PFSK-1 (cell line): ENCODE measurements at regions not wholly inside any gene's neighbourhood (a gene's known extent, or its start where the extent isn't known, plus 50 kb on each side); places are given as distances from the start of the nearest gene placed in this dataset.

Source experiments
- FOXP2 ChIP-seq: optimal IDR thresholded peaks from 2 replicates; pipeline ENCODE3; 2011; ENCODE audit warnings: borderline replicate concordance, control low read depth, inconsistent platforms; ENCODE audit not compliant: insufficient read depth; ENCODE audit errors: extremely low read length, extremely low read depth
- POLR2AphosphoS5 ChIP-seq: IDR thresholded peaks from 2 replicates; pipeline ENCODE4 v1.6.1; 2012; ENCODE audit warnings: low read depth, mild to moderate bottlenecking, control low read depth, low read length, moderate library complexity
- REST ChIP-seq, 2 experiments: IDR thresholded peaks; 2 replicates each; pipeline versions ENCODE4 v1.6.1 to v1.8.0; 2011 to 2012; ENCODE audit warnings: low read depth in 2 of 2, low read length in 2 of 2, control low read depth in 1 of 2, inconsistent platforms in 1 of 2, mild to moderate bottlenecking in 1 of 2, moderate library complexity in 1 of 2; ENCODE audit not compliant: insufficient read depth in 1 of 2
- SIN3A ChIP-seq: IDR thresholded peaks from 2 replicates; pipeline ENCODE4 v1.6.1; 2012; ENCODE audit warnings: mild to moderate bottlenecking, low read length, moderate library complexity, borderline replicate concordance; ENCODE audit not compliant: insufficient read depth
- TAF1 ChIP-seq: IDR thresholded peaks from 2 replicates; pipeline ENCODE4 v1.6.1; 2012; ENCODE audit warnings: low read length, control low read depth, borderline replicate concordance; ENCODE audit not compliant: insufficient read depth

DNA sequence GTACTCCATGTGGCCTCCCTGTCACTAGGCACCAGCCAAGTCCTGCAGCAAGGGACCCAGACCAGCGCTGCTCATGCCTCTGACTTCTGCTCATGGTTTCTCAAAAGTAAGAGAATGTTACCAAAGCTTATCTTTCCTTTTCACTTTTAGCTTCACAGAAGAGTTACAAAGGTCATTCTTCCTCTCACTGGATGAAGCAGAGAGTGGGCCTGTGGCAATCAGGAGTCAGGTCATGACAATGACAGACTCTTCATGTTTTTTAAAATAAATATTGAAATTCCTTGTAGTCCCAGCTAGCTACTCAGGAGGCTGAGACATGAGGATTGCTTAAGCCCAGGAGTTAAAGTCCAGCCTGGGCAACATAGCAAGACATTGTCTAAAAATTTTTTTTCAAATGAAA is 126.1 kb downstream of the OSR1 start:
- TF ChIP-seq POLR2AphosphoS5 = no peak
- TF ChIP-seq TAF1 = no peak
- no peak for TF ChIP-seq SIN3A
- TF ChIP-seq REST (IDR thresholded peaks at IDR 0.05; ENCODE audit: insufficient read depth in 1 of 2, low read depth in 2 of 2, low read length in 2 of 2) = no peak
- TF ChIP-seq FOXP2 = no peak
